T-helper 2 cell treated with Interferon-gamma antibody and Interleukin-4, amounts not matched to agents 5 μg/mL and 100 μg/mL, for 36 hours (primary cell): ENCODE measurements at regions not wholly inside any gene's neighbourhood (a gene's known extent, or its start where the extent isn't known, plus 50 kb on each side); places are given as distances from the start of the nearest gene placed in this dataset.
A peak's percentile ranks its signal among the peaks of the same experiment; 100 is the strongest.

Experiments
- DNase-seq: peaks from one replicate; pipeline ENCODE4 v3.0.0; 2021; ENCODE audit warnings: low spot score
- H3K27ac Mint-ChIP-seq: one replicate; pipeline ENCODE4 v1.8.0; 2021; ENCODE audit warnings: mild to moderate bottlenecking, mixed read lengths
- H3K27me3 Mint-ChIP-seq: one replicate; pipeline ENCODE4 v1.8.0; 2021; ENCODE audit warnings: low read depth, mixed read lengths
- H3K36me3 Mint-ChIP-seq: one replicate; pipeline ENCODE4 v1.8.0; 2021; ENCODE audit warnings: low read depth, mixed read lengths
- H3K4me1 Mint-ChIP-seq: one replicate; pipeline ENCODE4 v1.8.0; 2021; ENCODE audit warnings: low read depth, mixed read lengths
- H3K4me3 Mint-ChIP-seq: one replicate; pipeline ENCODE4 v1.8.0; 2022; ENCODE audit warnings: mild to moderate bottlenecking, moderate library complexity, mixed read lengths
- H3K9me3 Mint-ChIP-seq: one replicate; pipeline ENCODE4 v1.8.0; 2021; ENCODE audit warnings: mixed read lengths

- Mint-ChIP-seq H3K27me3 (no peaks in the 10 kb centered on the region), H3K27ac (no peak overlapping the region), H3K4me1 (no peaks in the 10 kb centered on the region), H3K4me3 (no peak overlapping the region), H3K9me3 (no peaks in the 10 kb centered on the region), H3K36me3 (no peaks in the 10 kb centered on the region)
- no peak for DNase-seq
Observed at GRCh38 chr6:42512579-42512978, 51.2 kb upstream of the UBR2 start.

- Mint-ChIP-seq H3K36me3 (no peaks in the 10 kb centered on the region), H3K27ac (no peak overlapping the region), H3K9me3 (no peaks in the 10 kb centered on the region), H3K4me3 (no peak overlapping the region), H3K27me3 (no peaks in the 10 kb centered on the region), H3K4me1 (peaks cover 2% of the 10 kb centered on the region)
- DNase-seq: no peak
Observed at GRCh38 chr6:42511803-42512422, 51.9 kb upstream of the UBR2 start.

- Mint-ChIP-seq H3K36me3 (no peaks in the 10 kb centered on the region), H3K27ac (no peak overlapping the region), H3K4me3 (no peak overlapping the region), H3K4me1 (peaks cover 2% of the 10 kb centered on the region), H3K27me3 (no peaks in the 10 kb centered on the region), H3K9me3 (no peaks in the 10 kb centered on the region)
- no peak for DNase-seq
Observed at GRCh38 chr6:42510795-42511194, 53.0 kb upstream of the UBR2 start.

- Mint-ChIP-seq H3K27me3 (no peaks in the 10 kb centered on the region), H3K27ac (no peak overlapping the region), H3K4me1 (peaks cover 2% of the 10 kb centered on the region), H3K4me3 (no peak overlapping the region), H3K36me3 (no peaks in the 10 kb centered on the region), H3K9me3 (no peaks in the 10 kb centered on the region)
- peak; percentile 20 for DNase-seq
Observed at GRCh38 chr6:42509765-42510164, 54.1 kb upstream of the UBR2 start.

- Mint-ChIP-seq H3K9me3 (no peaks in the 10 kb centered on the region), H3K27ac (no peak overlapping the region), H3K27me3 (no peaks in the 10 kb centered on the region)
Observed at GRCh38 chr6:42509256-42509655, 54.6 kb upstream of the UBR2 start.

GRCh38 chr6:42507901-42508300 is 55.9 kb upstream of the UBR2 start:
- no peak overlapping the region for H3K27ac Mint-ChIP-seq

More at GRCh38 chr6:42509256-42509655, 54.6 kb upstream of the UBR2 start:
- Mint-ChIP-seq H3K4me1 (peaks cover 2% of the 10 kb centered on the region), H3K4me3 (no peak overlapping the region), H3K36me3 (no peaks in the 10 kb centered on the region)
- DNase-seq: no peak

GRCh38 chr6:42507195-42507594 is 55.5 kb upstream of the TRERF1 start:
- no peak overlapping the region for H3K4me3 Mint-ChIP-seq
- no peak for DNase-seq
- H3K9me3 Mint-ChIP-seq: no peaks in the 10 kb centered on the region
- H3K27ac Mint-ChIP-seq: no peak overlapping the region
- no peaks in the 10 kb centered on the region for H3K36me3 Mint-ChIP-seq
- H3K4me1 Mint-ChIP-seq: peaks cover 2% of the 10 kb centered on the region
- H3K27me3 Mint-ChIP-seq: no peaks in the 10 kb centered on the region

More at GRCh38 chr6:42507901-42508300, 55.9 kb upstream of the UBR2 start:
- no peak for DNase-seq
- H3K9me3 Mint-ChIP-seq: no peaks in the 10 kb centered on the region
- no peaks in the 10 kb centered on the region for H3K27me3 Mint-ChIP-seq
- peaks cover 2% of the 10 kb centered on the region for H3K4me1 Mint-ChIP-seq
- no peak overlapping the region for H3K4me3 Mint-ChIP-seq
- no peaks in the 10 kb centered on the region for H3K36me3 Mint-ChIP-seq

GRCh38 chr6:42506070-42506469 is 54.3 kb upstream of the TRERF1 start:
- Mint-ChIP-seq H3K36me3 (no peaks in the 10 kb centered on the region), H3K4me3 (no peak overlapping the region), H3K27ac (no peak overlapping the region), H3K27me3 (peaks cover 3% of the 10 kb centered on the region), H3K4me1 (peaks cover 2% of the 10 kb centered on the region), H3K9me3 (no peaks in the 10 kb centered on the region)
- no peak for DNase-seq

GRCh38 chr6:42505385-42505718 is 53.6 kb upstream of the TRERF1 start:
- Mint-ChIP-seq H3K4me3 (no peak overlapping the region), H3K4me1 (peaks cover 2% of the 10 kb centered on the region), H3K27ac (no peak overlapping the region), H3K36me3 (no peaks in the 10 kb centered on the region), H3K9me3 (no peaks in the 10 kb centered on the region), H3K27me3 (peaks cover 3% of the 10 kb centered on the region)
- no peak for DNase-seq

GRCh38 chr6:42503894-42504293 is 52.2 kb upstream of the TRERF1 start:
- no peaks in the 10 kb centered on the region for H3K9me3 Mint-ChIP-seq
- no peaks in the 10 kb centered on the region for H3K36me3 Mint-ChIP-seq
- no peak for DNase-seq
- H3K4me1 Mint-ChIP-seq: peaks cover 2% of the 10 kb centered on the region
- H3K27me3 Mint-ChIP-seq: peaks cover 3% of the 10 kb centered on the region
- no peak overlapping the region for H3K4me3 Mint-ChIP-seq
- no peak overlapping the region for H3K27ac Mint-ChIP-seq

GRCh38 chr6:42502990-42503389 is 51.3 kb upstream of the TRERF1 start:
- Mint-ChIP-seq H3K4me1 (peaks cover 2% of the 10 kb centered on the region), H3K27me3 (peaks cover 6% of the 10 kb centered on the region), H3K36me3 (no peaks in the 10 kb centered on the region), H3K4me3 (no peak overlapping the region), H3K9me3 (peaks cover 2% of the 10 kb centered on the region), H3K27ac (no peak overlapping the region)
- DNase-seq: no peak

GRCh38 chr6:42502127-42502526 is 50.4 kb upstream of the TRERF1 start:
- Mint-ChIP-seq H3K4me3 (no peak overlapping the region), H3K36me3 (no peaks in the 10 kb centered on the region), H3K9me3 (peaks cover 9% of the 10 kb centered on the region), H3K4me1 (peaks cover 1% of the 10 kb centered on the region), H3K27me3 (peaks cover 10% of the 10 kb centered on the region), H3K27ac (no peak overlapping the region)
- no peak for DNase-seq
